Middle frontal gyrus (tissue), 1 donor: ENCODE measurements at regions not wholly inside any gene's neighbourhood (a gene's known extent, or its start where the extent isn't known, plus 50 kb on each side); places are given as distances from the start of the nearest gene placed in this dataset.

Experiments
- DNase-seq: peaks from one replicate; pipeline ENCODE4 v3.0.0-alpha.2; 2015; ENCODE audit warnings: low spot score; ENCODE audit errors: extremely low spot score

- DNase-seq = no peak
These were observed 104.0 kb upstream of the FUT8 start for GRCh38 chr14:65308536-65308935.

GRCh38 chr14:65310568-65310967, 102.0 kb upstream of the FUT8 start:
- DNase-seq = no peak

- no peak for DNase-seq
These were observed 99.7 kb upstream of the FUT8 start for GRCh38 chr14:65312859-65313258.

GRCh38 chr14:65318636-65319506, 93.7 kb upstream of the FUT8 start:
- DNase-seq = no peak

DNA sequence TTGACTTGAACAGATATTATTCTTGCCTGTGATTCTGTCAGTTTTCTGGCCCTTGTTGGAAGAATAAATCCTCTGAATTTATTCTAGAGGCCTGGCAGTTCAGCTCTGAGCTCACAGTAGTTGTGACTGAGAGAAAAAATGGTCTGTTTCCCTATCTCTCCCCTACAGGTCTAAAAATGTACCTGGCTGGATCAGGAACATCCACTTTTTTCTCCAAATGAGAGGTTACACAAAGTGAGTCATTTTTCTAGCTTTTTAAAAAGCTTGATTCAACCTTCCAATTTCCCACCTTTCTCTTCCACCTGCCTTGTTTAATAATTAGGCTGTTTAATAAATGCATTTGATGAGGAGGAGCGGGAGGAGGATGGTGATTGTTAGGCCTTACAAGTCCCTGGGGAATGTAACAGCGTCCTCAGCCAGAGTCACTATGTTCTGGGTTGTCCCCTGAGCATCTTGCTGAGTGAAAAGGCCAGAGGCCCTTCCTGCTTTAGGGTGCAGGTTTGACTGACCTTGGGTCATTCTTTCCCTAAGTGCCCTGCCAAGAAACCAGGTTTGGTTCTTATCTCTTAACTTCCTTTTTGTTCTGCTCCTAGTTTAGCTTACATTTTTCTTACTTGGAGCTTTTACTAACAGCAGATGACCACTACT, 91.7 kb upstream of the FUT8 start:
- no peak for DNase-seq

DNA sequence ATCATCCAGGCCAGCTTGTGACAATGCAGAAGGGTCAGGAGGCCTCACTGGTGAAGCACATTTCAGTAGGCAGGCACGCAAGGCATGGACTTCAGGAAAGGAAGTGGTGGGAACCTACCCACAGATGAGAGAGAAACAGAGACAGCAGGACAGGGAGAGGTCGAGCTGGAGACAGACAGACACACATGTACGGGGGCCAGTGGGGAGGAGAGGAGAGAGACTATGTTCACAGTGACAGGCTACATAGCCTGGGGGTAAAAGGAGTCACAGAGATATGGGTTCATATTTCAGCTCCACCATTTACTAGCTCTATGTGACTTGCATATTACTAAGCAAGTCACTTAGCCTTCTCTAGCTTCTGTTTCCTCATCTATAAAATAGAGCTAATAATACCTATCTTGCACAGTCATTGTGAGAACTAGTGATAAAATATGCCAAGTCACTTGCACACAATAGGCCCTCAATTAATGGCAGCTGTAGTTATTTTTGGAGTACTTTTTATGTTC, 91.1 kb upstream of the FUT8 start:
- no peak for DNase-seq

GRCh38 chr14:65329481-65329880, 83.0 kb upstream of the FUT8 start:
- DNase-seq = no peak

DNA sequence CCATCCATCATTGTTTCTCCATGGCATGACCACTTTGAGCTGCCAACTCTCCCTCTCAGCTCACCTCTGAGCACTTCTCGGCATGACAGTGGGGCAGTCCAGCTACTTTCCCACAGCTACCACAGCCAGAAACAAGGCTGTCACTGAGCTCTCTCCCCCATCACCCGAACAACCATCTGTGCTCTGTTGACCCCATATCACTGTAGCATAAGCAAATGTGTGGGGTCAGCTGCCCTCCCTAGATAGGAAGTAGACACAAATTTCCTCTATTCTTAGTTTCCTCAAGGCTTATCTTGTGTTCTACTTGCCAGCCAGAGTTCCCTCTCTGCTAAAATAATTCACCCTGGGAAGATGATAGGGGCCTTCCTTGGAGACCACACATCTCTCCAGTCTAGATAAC, 82.6 kb upstream of the FUT8 start:
- no peak for DNase-seq

- no peak for DNase-seq
These were observed 82.1 kb upstream of the FUT8 start for GRCh38 chr14:65330416-65330815.

DNA sequence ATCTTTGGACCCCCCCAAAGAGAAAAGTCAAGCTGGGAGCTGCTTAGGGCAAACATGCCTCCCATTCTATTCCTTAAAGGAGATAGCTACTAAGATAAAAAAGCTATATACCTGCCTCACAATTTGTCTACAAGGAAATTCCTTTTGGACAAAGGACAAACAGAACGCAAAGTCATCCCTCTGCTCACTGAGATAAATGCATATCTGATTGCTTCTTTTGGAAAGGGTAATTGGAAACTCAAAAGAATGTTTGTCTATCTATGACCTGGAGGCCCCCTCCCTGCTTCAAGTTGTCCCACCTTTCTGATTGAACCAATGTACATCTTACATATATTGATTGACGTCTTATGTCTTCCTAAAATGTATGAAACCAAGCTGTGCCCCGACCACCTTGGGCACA, 80.9 kb upstream of the FUT8 start:
- no peak for DNase-seq

- DNase-seq = no peak
These were observed 80.2 kb upstream of the FUT8 start for GRCh38 chr14:65332141-65332871.

DNA sequence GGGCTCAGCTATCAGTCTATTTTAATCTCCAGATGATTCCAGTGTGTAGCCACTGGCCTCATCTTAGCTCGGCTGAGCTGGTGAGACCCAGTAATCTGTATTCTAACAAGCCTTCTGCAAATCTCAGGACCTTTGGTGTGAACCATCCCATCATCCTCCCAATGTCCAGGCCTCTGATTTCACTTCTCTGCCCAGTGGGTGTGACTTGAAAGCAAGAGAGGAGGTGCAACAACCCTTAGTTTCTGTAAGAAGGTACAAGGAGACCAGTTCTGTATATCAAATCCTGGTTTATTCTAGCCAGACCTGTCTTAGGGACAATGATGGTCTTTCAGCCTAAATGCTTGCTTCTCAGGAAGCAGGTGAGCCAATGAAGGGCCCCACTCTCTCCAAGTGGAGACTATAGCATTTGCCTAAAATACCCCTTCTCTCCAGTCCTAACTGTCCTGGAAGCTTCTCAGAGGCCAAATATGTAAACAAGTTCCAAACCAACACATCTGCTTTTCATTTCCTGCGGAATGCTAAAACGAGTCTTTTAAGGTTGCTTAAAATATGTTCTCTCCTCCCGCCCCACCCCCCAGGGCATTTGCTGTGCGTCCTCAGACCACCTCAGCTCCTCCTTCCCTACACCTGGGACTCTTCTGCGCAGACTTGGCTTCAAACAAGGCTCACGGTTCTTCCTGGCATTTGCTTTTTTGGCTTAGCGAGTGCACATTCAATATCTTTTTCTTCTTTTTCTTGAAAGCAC, 78.4 kb upstream of the FUT8 start:
- DNase-seq = no peak

GRCh38 chr14:65334765-65335410, 77.6 kb upstream of the FUT8 start:
- no peak for DNase-seq

DNA sequence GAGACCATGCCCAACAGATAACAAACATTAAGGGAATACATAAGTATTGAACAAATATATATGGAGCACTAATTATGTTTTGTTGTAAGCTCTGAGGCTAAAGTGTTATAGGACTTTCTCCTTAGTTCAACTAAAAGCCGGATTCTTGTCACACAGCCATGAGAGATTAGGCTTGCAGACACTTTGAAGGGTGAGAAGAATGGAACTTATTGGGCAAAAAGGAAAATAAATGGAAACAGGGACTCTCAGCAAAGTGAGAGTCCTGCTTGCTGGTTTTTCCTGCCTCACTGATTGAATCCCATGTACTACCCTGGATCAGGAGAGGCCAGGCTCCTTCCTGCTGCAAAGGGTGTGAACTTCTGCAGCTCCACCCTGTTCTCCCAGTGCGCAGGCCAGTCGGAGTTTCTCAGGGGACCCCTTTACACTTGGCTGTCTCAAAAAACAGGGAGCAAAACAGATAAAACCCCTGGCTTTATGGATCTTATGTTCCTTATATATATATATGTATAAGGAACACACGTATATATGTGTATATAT, 77.1 kb upstream of the FUT8 start:
- no peak for DNase-seq

GRCh38 chr14:65336191-65336591, 76.3 kb upstream of the FUT8 start:
- no peak for DNase-seq

DNA sequence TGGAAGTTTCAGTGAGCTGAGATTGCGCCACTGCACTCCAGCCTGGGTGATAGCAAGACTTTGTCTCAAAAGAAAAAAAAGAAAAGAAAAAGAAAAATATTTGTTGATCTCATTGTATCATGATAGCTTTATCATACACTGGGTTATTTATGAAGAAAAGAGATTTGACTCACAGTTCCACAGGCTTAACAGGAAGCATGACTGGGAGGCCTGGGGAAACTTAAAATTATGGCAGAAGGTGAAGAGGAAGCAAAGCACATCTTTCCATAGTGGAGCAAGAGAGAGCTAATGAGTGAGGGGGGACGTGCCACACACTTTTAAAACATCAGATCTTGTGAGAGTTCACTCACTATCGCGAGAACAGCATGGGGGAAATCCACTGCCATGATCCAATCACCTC, 72.7 kb upstream of the FUT8 start:
- no peak for DNase-seq

DNA sequence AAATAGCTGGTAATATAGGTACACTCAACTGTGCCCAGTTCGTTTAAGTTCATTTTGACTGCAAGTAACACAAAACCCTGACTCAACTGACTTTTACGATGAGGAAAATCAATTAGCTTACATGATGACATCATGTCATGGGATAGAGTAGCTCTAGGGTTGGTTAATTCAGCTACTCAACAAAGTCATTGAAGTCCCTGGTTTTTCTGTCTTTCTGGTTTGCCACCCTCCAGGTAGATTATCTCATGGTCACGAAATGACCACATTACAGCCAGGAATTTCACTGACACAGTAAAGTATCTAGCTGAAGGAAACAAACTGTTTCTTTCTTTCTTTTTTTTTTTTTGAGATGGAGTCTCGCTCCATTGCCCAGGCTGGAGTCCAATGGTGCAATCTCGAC, 68.5 kb upstream of the FUT8 start:
- no peak for DNase-seq

GRCh38 chr14:65345266-65345665, 67.3 kb upstream of the FUT8 start:
- DNase-seq = no peak

GRCh38 chr14:65346474-65346873, 66.1 kb upstream of the FUT8 start:
- DNase-seq = no peak

DNA sequence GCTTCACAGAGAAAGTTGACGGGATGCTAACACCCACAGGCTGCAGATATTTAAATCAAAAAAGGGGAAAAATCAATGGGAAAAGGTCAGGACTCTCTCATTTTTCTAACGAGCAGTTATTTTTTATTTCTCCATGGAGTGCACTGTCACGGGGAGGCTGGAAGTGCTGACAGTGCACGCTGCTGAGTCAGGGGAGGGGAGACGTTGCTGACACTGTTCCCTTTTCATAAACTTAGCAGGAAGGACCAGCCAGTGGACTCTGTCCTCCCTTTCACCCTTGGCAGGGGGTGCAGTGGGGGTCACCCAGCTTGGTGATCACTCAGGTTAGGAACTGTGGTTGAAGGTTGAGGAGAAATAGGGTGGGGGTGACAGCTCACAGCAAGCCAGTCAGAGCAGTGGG, 65.6 kb upstream of the FUT8 start:
- DNase-seq = no peak

DNA sequence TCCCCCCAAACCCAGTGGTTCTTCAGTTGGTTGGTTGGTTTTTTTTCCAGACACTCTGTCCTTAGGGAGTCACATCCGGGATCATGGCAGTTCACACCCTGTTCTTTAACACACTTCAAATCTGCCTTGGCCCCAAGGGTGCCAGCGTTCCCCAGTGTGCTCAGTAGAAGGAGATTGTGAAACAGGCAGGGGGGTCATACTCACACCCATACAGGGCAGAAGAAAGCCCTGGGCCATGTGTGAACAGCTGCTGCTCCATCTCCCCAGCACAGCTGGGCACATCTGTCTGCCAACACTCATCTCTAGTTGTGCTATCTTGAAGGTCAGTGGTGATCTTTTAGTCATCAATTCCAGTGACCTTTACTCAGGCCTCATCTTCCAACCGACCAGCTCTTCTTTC, 64.4 kb upstream of the FUT8 start:
- no peak for DNase-seq
